B cell (primary cell): ENCODE measurements at regions not wholly inside any gene's neighbourhood (a gene's known extent, or its start where the extent isn't known, plus 50 kb on each side); places are given as distances from the start of the nearest gene placed in this dataset.

Experiments used
- ATAC-seq: fragments of 200-7000 bp; cut with Tn5 transposase; one replicate; pipeline ENCODE4 v1.10.0; 2021; ENCODE audit warnings: low read depth, mild to moderate bottlenecking, moderate number of reproducible peaks, moderate library complexity
- CTCF ChIA-PET: fragments of 350-600 bp; sonication (Branson Sonifier 250); formaldehyde crosslinking; loops from one replicate; lab custom pipeline; 2021; ENCODE audit warnings: antibody characterized with exemption, inconsistent platforms; lab: Charles Lee
- POLR2A ChIA-PET: fragments of 350-600 bp; sonication (Branson Sonifier 250); formaldehyde crosslinking; loops from one replicate; lab custom pipeline; 2021; ENCODE audit warnings: antibody characterized with exemption; lab: Charles Lee
- DNase-seq: peaks from one replicate; pipeline ENCODE4 v3.0.0; 2013
- H2AFZ ChIP-seq: 2 replicates; pipeline ENCODE4 v1.6.1; 2012; ENCODE audit warnings: mild to moderate bottlenecking, low read depth, low read length; ENCODE audit not compliant: insufficient read depth, poor library complexity, severe bottlenecking
- H3K27ac ChIP-seq, 2 donors: 1 replicate in 1 of 2; 2 replicates in 1 of 2; pipeline ENCODE4 v1.5.1; 2012 to 2013; ENCODE audit warnings: low read length in 2 of 2, mild to moderate bottlenecking in 2 of 2, moderate library complexity in 1 of 2
- H3K27me3 ChIP-seq, 4 experiments: fragments of 200-600 bp in 1 of 4; sonication (generic) in 1 of 4; replicated peaks in 1 of 4; 1 replicate in 2 of 4; 2 replicates in 2 of 4; pipeline versions ENCODE4 v1.6.1 to v1.7.0; 2013 to 2016; ENCODE audit warnings: low read length in 3 of 4, mild to moderate bottlenecking in 2 of 4, mixed read lengths in 1 of 4, moderate library complexity in 1 of 4; ENCODE audit not compliant: insufficient read depth in 4 of 4, control insufficient read depth in 3 of 4; ENCODE audit errors: control extremely low read depth in 1 of 4
- H3K36me3 ChIP-seq, 2 experiments: replicated peaks in 1 of 2; 1 replicate in 1 of 2; 2 replicates in 1 of 2; pipeline versions ENCODE4 v1.6.1 to v1.7.1; 2013; ENCODE audit warnings: low read length in 1 of 2; ENCODE audit not compliant: insufficient read depth in 2 of 2, control insufficient read depth in 1 of 2; ENCODE audit errors: control extremely low read depth in 1 of 2, extremely low read depth in 1 of 2
- H3K4me1 ChIP-seq, 2 donors: fragments of 200-600 bp in 1 of 2; sonication (generic) in 1 of 2; 1 replicate in 1 of 2; 2 replicates in 1 of 2; pipeline versions ENCODE4 v1.5.1 to v1.6.1; 2013 to 2017; ENCODE audit warnings: low read length in 2 of 2; ENCODE audit not compliant: control insufficient read depth in 2 of 2, insufficient read depth in 2 of 2
- H3K4me2 ChIP-seq: replicated peaks from 2 replicates; pipeline ENCODE3; 2012; ENCODE audit warnings: mild to moderate bottlenecking, low read depth, low read length; ENCODE audit not compliant: poor library complexity, severe bottlenecking
- H3K4me3 ChIP-seq, 5 experiments: fragments of 200-600 bp in 1 of 5; sonication (generic) in 1 of 5; 1 replicate in 3 of 5; 2 replicates in 2 of 5; pipeline versions ENCODE4 v1.5.1 to v1.7.0; 2011 to 2016; ENCODE audit warnings: low read length in 4 of 5, mild to moderate bottlenecking in 4 of 5, low read depth in 2 of 5, control low read depth in 1 of 5, moderate library complexity in 1 of 5; ENCODE audit not compliant: insufficient read depth in 1 of 5; ENCODE audit errors: control extremely low read depth in 1 of 5, extremely low read depth in 1 of 5
- H3K79me2 ChIP-seq: fragments of 200-600 bp; sonication (generic); one replicate; pipeline ENCODE4 v1.6.0; 2016; ENCODE audit warnings: low read length; ENCODE audit not compliant: control insufficient read depth, insufficient read depth
- H3K9ac ChIP-seq: fragments of 200-600 bp; sonication (generic); 2 replicates; pipeline ENCODE4 v1.6.1; 2017; ENCODE audit warnings: mild to moderate bottlenecking, low read length, moderate library complexity
- H3K9me3 ChIP-seq, 3 donors: one replicate each; pipeline versions ENCODE4 v1.6.1 to v1.7.1; 2013; ENCODE audit warnings: low read length in 2 of 3; ENCODE audit not compliant: control insufficient read depth in 2 of 3, insufficient read depth in 1 of 3; ENCODE audit errors: control extremely low read depth in 1 of 3
- H4K20me1 ChIP-seq: 2 replicates; pipeline ENCODE4 v1.6.0; 2012; ENCODE audit warnings: mild to moderate bottlenecking, low read length; ENCODE audit not compliant: insufficient read depth, control insufficient read depth, poor library complexity, severe bottlenecking
- H3K27ac Mint-ChIP-seq: one replicate; pipeline ENCODE4 v1.8.0; 2021; ENCODE audit warnings: mixed read lengths
- H3K27me3 Mint-ChIP-seq: one replicate; pipeline ENCODE4 v1.8.0; 2021; ENCODE audit warnings: mixed read lengths
- H3K4me1 Mint-ChIP-seq: one replicate; pipeline ENCODE4 v1.8.0; 2021; ENCODE audit warnings: mixed read lengths
- H3K4me3 Mint-ChIP-seq: one replicate; pipeline ENCODE4 v1.8.0; 2021; ENCODE audit warnings: mixed read lengths
- H3K9me3 Mint-ChIP-seq: one replicate; pipeline ENCODE4 v1.8.0; 2022; ENCODE audit warnings: mixed read lengths; ENCODE audit not compliant: insufficient read depth
- CTCF ChIP-seq: fragments of 200-600 bp; IDR thresholded peaks from one replicate; pipeline ENCODE4 v1.8.0; 2022; ENCODE audit warnings: antibody characterized with exemption, mild to moderate bottlenecking
- EZH2 ChIP-seq: IDR thresholded peaks from 2 replicates; pipeline ENCODE4 v1.6.1; 2012; ENCODE audit warnings: borderline replicate concordance, low read depth, mild to moderate bottlenecking, moderate library complexity, low read length; ENCODE audit not compliant: insufficient read depth, poor library complexity, severe bottlenecking
- WGBS: methylation state at CpG from one replicate; pipeline ENCODE4 v1.1.5; 2013; ENCODE audit warnings: missing lambda C conversion rate; ENCODE audit not compliant: insufficient coverage; 5-methylcytosine and 5-hydroxymethylcytosine counted together
- intact Hi-C: fragments of 100-400 bp; cut with micrococcal nuclease; formaldehyde crosslinking; loops from one replicate; pipeline ENCODE4 v1.10.0; 2022

- H3K9me3 ChIP-seq, result no peaks in the 10 kb centered on the region
- CTCF ChIA-PET, result interaction anchor here (17.0 kb wide), 1 partner anchor 149 kb away, joined by 1178 read pairs; no protein-coding TSS in a partner anchor
- 97% methylated on average over 11 of the region's 12 CpGs for WGBS
- H3K4me2 ChIP-seq, result no peak overlapping the region
- no peak for TF ChIP-seq EZH2
- no peak for TF ChIP-seq CTCF
- H3K4me3 ChIP-seq, result no peak overlapping the region
- H3K27me3 ChIP-seq, result no peaks in the 10 kb centered on the region
- H3K4me3 Mint-ChIP-seq, result peak overlapping the region; percentile 53
- no peak overlapping the region for H3K27ac ChIP-seq
- H3K9me3 Mint-ChIP-seq, result no peaks in the 10 kb centered on the region
- H3K4me1 Mint-ChIP-seq, result peaks cover 53% of the 10 kb centered on the region
- POLR2A ChIA-PET, result interaction anchor here (0.5 kb wide), 1 partner anchor 919 kb away, joined by 7 read pairs; no protein-coding TSS in a partner anchor
- no peaks in the 10 kb centered on the region for H4K20me1 ChIP-seq
- H3K36me3 ChIP-seq, result no peaks in the 10 kb centered on the region
- H2AFZ ChIP-seq, result no peak overlapping the region
- H3K9ac ChIP-seq, result no peak overlapping the region
- intact Hi-C loops, result loop anchor here (10.0 kb wide), 1 partner anchor 725 kb away; no protein-coding TSS in a partner anchor
- DNase-seq, result no peak
- no peak for ATAC-seq
- no peaks in the 10 kb centered on the region for H3K79me2 ChIP-seq
- peaks cover 27 to 30% of the 10 kb centered on the region in 2 donors for H3K4me1 ChIP-seq
- H3K27me3 Mint-ChIP-seq, result no peaks in the 10 kb centered on the region
- H3K27ac Mint-ChIP-seq, result peak overlapping the region; percentile 76
Measured at GRCh38 chr1:43069461-43070050, 102.5 kb downstream of the EBNA1BP2 start.

- Histone ChIP-seq H3K4me1 (peaks cover 27 to 30% of the 10 kb centered on the region in 2 donors), H3K27me3 (no peaks in the 10 kb centered on the region), H3K4me2 (peak overlapping the region; percentile 90), H4K20me1 (no peaks in the 10 kb centered on the region), H2AFZ (peak overlapping the region; percentile 87), H3K9me3 (no peaks in the 10 kb centered on the region), H3K9ac (peak overlapping the region; percentile 61), H3K27ac (no peak overlapping the region), H3K4me3 (peak overlapping the region in 1 of 5 experiments; percentile 45), H3K36me3 (no peaks in the 10 kb centered on the region), H3K79me2 (no peaks in the 10 kb centered on the region)
- Mint-ChIP-seq H3K27ac (peak overlapping the region; percentile 63), H3K27me3 (no peaks in the 10 kb centered on the region), H3K4me3 (peak overlapping the region; percentile 78), H3K4me1 (peaks cover 53% of the 10 kb centered on the region), H3K9me3 (no peaks in the 10 kb centered on the region)
- POLR2A ChIA-PET, result no interaction called here
- ATAC-seq (no peak), DNase-seq (no peak)
- 98% methylated on average over 6 of the region's 6 CpGs for WGBS
- TF ChIP-seq EZH2 (no peak), CTCF (no peak)
- CTCF ChIA-PET, result interaction anchor here (17.0 kb wide), 1 partner anchor 149 kb away, joined by 1178 read pairs; no protein-coding TSS in a partner anchor
- intact Hi-C loops, result no loop called here
Measured at GRCh38 chr1:43068911-43069310, 103.2 kb downstream of the EBNA1BP2 start.
